A549 (cell line): ENCODE measurements at regions not wholly inside any gene's neighbourhood (a gene's known extent, or its start where the extent isn't known, plus 50 kb on each side); places are given as distances from the start of the nearest gene placed in this dataset.

Experiments used
- BHLHE40 ChIP-seq: IDR thresholded peaks from 2 replicates; pipeline ENCODE4 v1.6.1; 2012; ENCODE audit warnings: low read depth, low read length, inconsistent platforms
- CHD4 ChIP-seq: fragments of 200-600 bp; sonication (generic); IDR thresholded peaks from 2 replicates; pipeline ENCODE4 v1.6.1; 2016; ENCODE audit warnings: antibody characterized with exemption, mild to moderate bottlenecking, borderline replicate concordance
- CTCF ChIP-seq: fragments of >200 bp; sonication (Bioruptor Twin); formaldehyde crosslinking; IDR thresholded peaks from 3 replicates; pipeline ENCODE4 v1.5.1; 2016
- MYC ChIP-seq: IDR thresholded peaks from 2 replicates; pipeline ENCODE4 v1.6.1; 2012; ENCODE audit warnings: mild to moderate bottlenecking, inconsistent platforms, low read length, improper control_type of control experiment, borderline replicate concordance
- NPAS2 ChIP-seq: fragments of 250-450 bp; sonication (Bioruptor Pico); IDR thresholded peaks from 2 replicates; pipeline ENCODE4 v1.8.0; 2022; ENCODE audit warnings: mild to moderate bottlenecking, moderate library complexity, borderline replicate concordance
- POLR2A ChIP-seq: IDR thresholded peaks from 2 replicates; pipeline ENCODE4 v1.6.1; 2012; ENCODE audit warnings: mild to moderate bottlenecking, low read length
- RCOR1 ChIP-seq: fragments of 150-350 bp; IDR thresholded peaks from 2 replicates; pipeline ENCODE4 v1.6.1; 2014; ENCODE audit warnings: antibody characterized with exemption, low read length, low read depth
- REST ChIP-seq: fragments of 200-600 bp; sonication (generic); IDR thresholded peaks from 2 replicates; pipeline ENCODE4 v1.6.1; 2016; ENCODE audit warnings: antibody characterized with exemption, mild to moderate bottlenecking, moderate library complexity
- RNF2 ChIP-seq: fragments of 200-600 bp; sonication (generic); IDR thresholded peaks from 2 replicates; pipeline ENCODE4 v1.6.1; 2016; ENCODE audit warnings: low read depth, mild to moderate bottlenecking, antibody characterized with exemption, moderate library complexity, borderline replicate concordance

GRCh38 chr10:127812041-127812440 lies 75.1 kb downstream of the FOXI2 start:
- TF ChIP-seq BHLHE40, result no peak
- TF ChIP-seq CHD4, result no peak
- TF ChIP-seq CTCF, result no peak
- no peak for TF ChIP-seq RCOR1
- TF ChIP-seq POLR2A, result no peak
- no peak for TF ChIP-seq NPAS2 (CRISPR knock-in tag)
- TF ChIP-seq MYC, result no peak
- TF ChIP-seq RNF2, result no peak
- no peak for TF ChIP-seq REST
